ENCODE measurements at regions not wholly inside any gene's neighbourhood (a gene's known extent, or its start where the extent isn't known, plus 50 kb on each side); places are given as distances from the start of the nearest gene placed in this dataset.

DNA sequence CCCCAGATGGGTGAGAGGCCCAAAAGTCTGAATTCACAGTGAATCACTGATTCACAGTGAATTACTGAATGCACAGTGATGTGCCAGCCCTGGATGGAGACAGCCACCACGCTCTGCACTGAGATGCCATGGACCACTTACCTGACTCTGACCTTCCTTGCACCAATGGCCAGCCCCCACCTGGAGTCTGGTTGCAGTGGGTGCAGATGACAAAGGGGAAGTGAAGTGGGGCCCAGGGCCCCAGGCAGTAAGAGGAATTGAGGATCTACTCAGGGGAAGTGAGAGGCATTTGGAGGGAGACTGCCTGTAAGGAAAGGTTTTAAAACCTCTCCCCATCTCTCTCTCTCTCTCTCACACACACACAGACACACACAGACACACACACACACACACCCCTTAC, 412.1 kb downstream of the CYLC2 start:
- H3K36me3 ChIP-seq (ENCODE audit: control insufficient read depth in 2 of 2, insufficient read depth in 1 of 2, low read length in 2 of 2) = no peaks in the 10 kb centered on the region
- no peaks in the 10 kb centered on the region for H3K4me1 ChIP-seq (ENCODE audit: control insufficient read depth, insufficient read depth, low read length)
- CTCF ChIA-PET = no interaction called here
- H3K4me3 ChIP-seq (ENCODE audit: low read depth, low read length) = no peak overlapping the region
- POLR2A ChIA-PET = no interaction called here
- TF ChIP-seq ZNF148 (tag by site-specific recombination; IDR thresholded peaks at IDR 0.05; ENCODE audit: borderline replicate concordance) (no peak), ZNF785 (tag by site-specific recombination; IDR thresholded peaks at IDR 0.05) (no peak), ZNF133 (tag by site-specific recombination; IDR thresholded peaks at IDR 0.05) (no peak)
- no peak overlapping the region for H3K27ac ChIP-seq (ENCODE audit: extremely low read depth, low read depth, low read length)
- no peaks in the 10 kb centered on the region for H3K9me3 ChIP-seq (ENCODE audit: control insufficient read depth, insufficient read depth, low read depth, low read length)

GRCh38 chr9:103410059-103410458, 414.9 kb downstream of the CYLC2 start:
- ChIA-PET POLR2A (no interaction called here), CTCF (no interaction called here)
- H3K4me1 ChIP-seq (ENCODE audit: control insufficient read depth, insufficient read depth, low read length) = no peaks in the 10 kb centered on the region

DNA sequence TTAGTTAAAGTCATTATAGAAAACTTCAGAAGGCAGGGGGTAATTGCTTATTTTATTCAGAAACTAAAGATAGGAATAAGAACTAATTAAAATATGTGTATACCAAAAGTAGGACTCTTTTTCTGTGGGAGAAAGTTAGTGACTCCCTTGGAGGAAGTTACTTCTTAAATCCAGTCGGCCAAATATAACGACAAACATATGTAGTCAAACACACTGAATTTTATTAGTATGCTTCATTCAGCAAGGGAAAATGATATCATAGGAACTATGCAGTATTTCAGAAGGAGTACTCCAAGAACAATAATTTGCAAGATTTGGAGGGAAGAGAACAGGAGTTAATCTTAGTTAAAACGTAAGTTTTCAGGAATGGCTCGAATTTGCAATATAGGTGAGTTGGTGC, 432.6 kb downstream of the CYLC2 start:
- no peak overlapping the region for H3K27ac ChIP-seq (ENCODE audit: extremely low read depth, low read depth, low read length)
- ChIA-PET CTCF (no interaction called here), POLR2A (no interaction called here)
- no peaks in the 10 kb centered on the region for H3K36me3 ChIP-seq (ENCODE audit: control insufficient read depth in 2 of 2, insufficient read depth in 1 of 2, low read length in 2 of 2)
- no peaks in the 10 kb centered on the region for H3K4me1 ChIP-seq (ENCODE audit: control insufficient read depth, insufficient read depth, low read length)
- H3K9me3 ChIP-seq (ENCODE audit: control insufficient read depth, insufficient read depth, low read depth, low read length) = no peaks in the 10 kb centered on the region
- no peak overlapping the region for H3K4me3 ChIP-seq (ENCODE audit: low read depth, low read length)
- TF ChIP-seq ZNF24 (tag by site-specific recombination; IDR thresholded peaks at IDR 0.05) (no peak), ZNF175 (tag by site-specific recombination; IDR thresholded peaks at IDR 0.05) (no peak), YY2 (tag by site-specific recombination; IDR thresholded peaks at IDR 0.05) (no peak), ZFP41 (tag by site-specific recombination; IDR thresholded peaks at IDR 0.05; ENCODE audit: borderline replicate concordance) (no peak), ZBTB11 (tag by site-specific recombination; conservative IDR thresholded peaks at IDR 0.05; ENCODE audit: low read depth) (no peak), SP7 (tag by site-specific recombination; IDR thresholded peaks at IDR 0.05) (no peak), OSR2 (tag by site-specific recombination; IDR thresholded peaks at IDR 0.05) (no peak), PRDM10 (tag by site-specific recombination; IDR thresholded peaks at IDR 0.05) (no peak), ZNF214 (tag by site-specific recombination; IDR thresholded peaks at IDR 0.05; ENCODE audit: borderline replicate concordance) (no peak), ZNF658 (tag by site-specific recombination; IDR thresholded peaks at IDR 0.05) (no peak), PRDM4 (tag by site-specific recombination; IDR thresholded peaks at IDR 0.05) (no peak), ZNF211 (tag by site-specific recombination; IDR thresholded peaks at IDR 0.05; ENCODE audit: low read depth) (no peak), ZNF202 (tag by site-specific recombination; IDR thresholded peaks at IDR 0.05; ENCODE audit: borderline replicate concordance) (no peak), ZNF223 (tag by site-specific recombination; IDR thresholded peaks at IDR 0.05) (no peak)
- TF ChIP-seq, protein P1, sequence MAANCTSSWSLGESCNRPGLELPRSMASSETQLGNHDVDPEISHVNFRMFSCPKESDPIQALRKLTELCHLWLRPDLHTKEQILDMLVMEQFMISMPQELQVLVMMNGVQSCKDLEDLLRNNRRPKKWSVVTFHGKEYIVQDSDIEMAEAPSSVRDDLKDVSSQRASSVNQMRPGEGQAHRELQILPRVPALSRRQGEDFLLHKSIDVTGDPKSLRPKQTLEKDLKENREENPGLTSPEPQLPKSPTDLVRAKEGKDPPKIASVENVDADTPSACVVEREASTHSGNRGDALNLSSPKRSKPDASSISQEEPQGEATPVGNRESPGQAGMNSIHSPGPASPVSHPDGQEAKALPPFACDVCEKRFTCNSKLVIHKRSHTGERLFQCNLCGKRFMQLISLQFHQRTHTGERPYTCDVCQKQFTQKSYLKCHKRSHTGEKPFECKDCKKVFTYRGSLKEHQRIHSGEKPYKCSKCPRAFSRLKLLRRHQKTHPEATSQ (tag by site-specific recombination; IDR thresholded peaks at IDR 0.05) = no peak

More at GRCh38 chr9:103410059-103410458, 414.9 kb downstream of the CYLC2 start:
- TF ChIP-seq ZNF501 (tag by site-specific recombination; IDR thresholded peaks at IDR 0.05) (no peak), TRIM28 (IDR thresholded peaks at IDR 0.05; ENCODE audit: borderline replicate concordance, low read length) (no peak), ZNF626 (tag by site-specific recombination; IDR thresholded peaks at IDR 0.05) (no peak)
- no peak overlapping the region for H3K4me3 ChIP-seq (ENCODE audit: low read depth, low read length)
- H3K9me3 ChIP-seq (ENCODE audit: control insufficient read depth, insufficient read depth, low read depth, low read length) = no peaks in the 10 kb centered on the region
- H3K27ac ChIP-seq (ENCODE audit: extremely low read depth, low read depth, low read length) = no peak overlapping the region
- H3K36me3 ChIP-seq (ENCODE audit: control insufficient read depth in 2 of 2, insufficient read depth in 1 of 2, low read length in 2 of 2) = no peaks in the 10 kb centered on the region
